ENCODE measurements at regions not wholly inside any gene's neighbourhood (a gene's known extent, or its start where the extent isn't known, plus 50 kb on each side); places are given as distances from the start of the nearest gene placed in this dataset.

- TF ChIP-seq CTCF (IDR thresholded peaks at IDR 0.05), result no peak
- TF ChIP-seq POLR2A (IDR thresholded peaks at IDR 0.05), result no peak
- TF ChIP-seq POLR2AphosphoS5 (IDR thresholded peaks at IDR 0.05; ENCODE audit: insufficient read depth in 1 of 2, low read depth in 1 of 2), result no peak
These were observed 263.2 kb upstream of the C2CD4B start for GRCh38 chr15:62428259-62428658.
